Natural killer cell (primary cell): ENCODE measurements at regions not wholly inside any gene's neighbourhood (a gene's known extent, or its start where the extent isn't known, plus 50 kb on each side); places are given as distances from the start of the nearest gene placed in this dataset.

Experiments
- ATAC-seq, 3 donors: fragments of 150-1000 bp in 2 of 3; fragments of 200-7000 bp in 1 of 3; cut with Tn5 transposase; 1 replicate in 1 of 3; 2 replicates in 2 of 3; pipeline ENCODE4 v1.10.0; 2021; ENCODE audit warnings: mild to moderate bottlenecking in 2 of 3, moderate library complexity in 2 of 3
- DNase-seq, 2 donors: peaks; one replicate each; pipeline versions ENCODE4 v3.0.0 to v3.0.0-alpha.2; 2013 to 2021; ENCODE audit warnings: mixed read lengths in 1 of 2
- H3K27ac ChIP-seq: one replicate; pipeline ENCODE4 v1.5.1; 2013; ENCODE audit warnings: mild to moderate bottlenecking, low read length
- H3K27me3 ChIP-seq: one replicate; pipeline ENCODE4 v1.6.1; 2013; ENCODE audit warnings: low read length; ENCODE audit not compliant: control insufficient read depth, insufficient read depth
- H3K36me3 ChIP-seq: one replicate; pipeline ENCODE4 v1.6.1; 2013; ENCODE audit warnings: low read length; ENCODE audit not compliant: control insufficient read depth, insufficient read depth
- H3K4me1 ChIP-seq: one replicate; pipeline ENCODE4 v1.6.1; 2013; ENCODE audit warnings: low read length; ENCODE audit not compliant: control insufficient read depth, insufficient read depth
- H3K4me3 ChIP-seq: one replicate; pipeline ENCODE4 v1.5.1; 2013; ENCODE audit warnings: low read length
- H3K9me3 ChIP-seq: one replicate; pipeline ENCODE4 v1.6.1; 2013; ENCODE audit warnings: low read length; ENCODE audit not compliant: control insufficient read depth, insufficient read depth
- H3K27ac Mint-ChIP-seq, 2 donors: one replicate each; pipeline ENCODE4 v1.8.0; 2022; ENCODE audit warnings: mild to moderate bottlenecking in 2 of 2, mixed read lengths in 2 of 2, moderate library complexity in 1 of 2
- H3K27me3 Mint-ChIP-seq, 2 donors: one replicate each; pipeline ENCODE4 v1.8.0; 2022; ENCODE audit warnings: low read depth in 2 of 2, mixed read lengths in 2 of 2
- H3K36me3 Mint-ChIP-seq: one replicate; pipeline ENCODE4 v1.8.0; 2022; ENCODE audit warnings: mixed read lengths
- H3K4me1 Mint-ChIP-seq, 2 donors: one replicate each; pipeline ENCODE4 v1.8.0; 2022; ENCODE audit warnings: mixed read lengths in 2 of 2
- H3K4me3 Mint-ChIP-seq: one replicate; pipeline ENCODE4 v1.8.0; 2022; ENCODE audit warnings: mild to moderate bottlenecking, moderate library complexity, mixed read lengths
- H3K9me3 Mint-ChIP-seq, 2 donors: one replicate each; pipeline ENCODE4 v1.8.0; 2022; ENCODE audit warnings: mixed read lengths in 2 of 2
- CTCF ChIP-seq: fragments of 200-600 bp; IDR thresholded peaks from one replicate; pipeline ENCODE4 v1.8.0; 2022; ENCODE audit warnings: antibody characterized with exemption
- WGBS: methylation state at CpG from one replicate; pipeline ENCODE4 v1.1.7; 2013; ENCODE audit warnings: missing lambda C conversion rate; ENCODE audit not compliant: insufficient coverage; 5-methylcytosine and 5-hydroxymethylcytosine counted together
- intact Hi-C: fragments of 100-400 bp; cut with micrococcal nuclease; formaldehyde crosslinking; loops from one replicate; pipeline ENCODE4 v1.14.2; 2022

DNA sequence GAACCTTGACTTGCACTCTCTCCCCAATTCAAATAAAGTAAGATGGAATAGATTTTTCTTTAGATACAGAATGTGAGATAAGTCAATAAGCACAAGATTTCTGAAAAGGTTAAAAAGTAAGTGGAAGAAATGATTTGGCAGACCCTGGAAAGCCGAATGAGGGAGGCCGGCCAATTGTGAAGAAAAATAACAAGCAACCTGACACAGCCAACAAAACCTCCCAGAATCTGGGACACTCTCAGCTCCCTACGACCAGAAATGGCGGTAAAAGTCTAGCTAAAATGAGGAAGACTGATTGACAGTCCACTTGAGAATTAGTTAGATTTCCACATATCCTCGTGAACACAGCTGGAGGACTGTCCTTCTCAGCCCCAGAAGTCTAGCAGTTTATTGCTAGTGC is 85.4 kb downstream of the KLF12 start:
- Mint-ChIP-seq H3K27ac (peak overlapping the region; percentile 18 to 72), H3K9me3 (no peaks in the 10 kb centered on the region), H3K4me3 (no peak overlapping the region), H3K27me3 (no peaks in the 10 kb centered on the region), H3K4me1 (peaks cover 67 to 70% of the 10 kb centered on the region in 2 donors), H3K36me3 (no peaks in the 10 kb centered on the region)
- H3K4me3 ChIP-seq, result no peak overlapping the region
- no peak for ATAC-seq
- TF ChIP-seq CTCF, result no peak
- no peaks in the 10 kb centered on the region for H3K36me3 ChIP-seq
- H3K9me3 ChIP-seq, result no peaks in the 10 kb centered on the region
- H3K27me3 ChIP-seq, result no peaks in the 10 kb centered on the region
- H3K27ac ChIP-seq, result no peak overlapping the region
- H3K4me1 ChIP-seq, result peaks cover 7% of the 10 kb centered on the region
- WGBS, result 90% methylated on average over 5 of the region's 5 CpGs
- intact Hi-C loops, result no loop called here
- DNase-seq, result no peak

DNA sequence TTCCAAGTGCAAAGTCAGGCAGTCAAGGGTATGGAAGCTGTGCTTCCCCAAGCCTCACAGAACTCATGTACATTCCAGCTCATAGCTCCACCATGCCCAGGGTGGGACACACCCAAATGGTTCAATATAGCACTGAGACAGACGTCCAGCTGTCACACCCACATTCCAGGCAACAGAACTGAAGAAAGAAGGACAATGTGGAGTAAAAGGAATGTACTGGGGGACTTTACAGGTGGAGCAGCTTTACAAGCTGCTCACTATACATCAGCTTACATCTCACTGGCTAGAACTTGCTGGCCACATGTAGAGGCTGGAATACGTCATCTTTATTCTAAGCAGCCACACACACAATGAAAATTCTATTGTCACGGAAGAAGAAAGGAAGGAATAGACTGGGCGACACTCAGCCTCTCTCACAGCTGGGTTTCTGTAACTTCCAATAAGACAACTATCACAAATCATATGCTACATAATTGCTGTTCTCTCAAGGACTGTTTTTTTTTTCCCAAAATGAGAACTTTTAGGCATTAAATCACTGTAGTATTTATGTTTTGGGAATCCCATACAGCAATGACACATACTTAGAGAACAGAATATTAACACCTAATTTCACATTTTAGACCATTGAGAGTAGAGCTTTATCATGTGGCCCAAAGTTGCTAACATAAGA is 86.1 kb downstream of the KLF12 start:
- H3K4me1 ChIP-seq, result peaks cover 7% of the 10 kb centered on the region
- no peak for ATAC-seq
- 89% methylated on average over 3 of the region's 4 CpGs for WGBS
- no peak for TF ChIP-seq CTCF
- H3K36me3 Mint-ChIP-seq, result no peaks in the 10 kb centered on the region
- no peaks in the 10 kb centered on the region for H3K27me3 Mint-ChIP-seq
- no peak overlapping the region for H3K4me3 Mint-ChIP-seq
- H3K27me3 ChIP-seq, result no peaks in the 10 kb centered on the region
- peak overlapping the region; percentile 18 to 72 for H3K27ac Mint-ChIP-seq
- no peaks in the 10 kb centered on the region for H3K9me3 Mint-ChIP-seq
- no peaks in the 10 kb centered on the region for H3K9me3 ChIP-seq
- DNase-seq, result no peak
- H3K4me1 Mint-ChIP-seq, result peaks cover 67 to 70% of the 10 kb centered on the region in 2 donors
- intact Hi-C loops, result no loop called here
- no peaks in the 10 kb centered on the region for H3K36me3 ChIP-seq
- H3K27ac ChIP-seq, result no peak overlapping the region
- H3K4me3 ChIP-seq, result no peak overlapping the region

GRCh38 chr13:74046431-74046830 is 87.8 kb downstream of the KLF12 start:
- ATAC-seq (no peak), DNase-seq (no peak)
- Mint-ChIP-seq H3K27ac (no peak overlapping the region), H3K36me3 (no peaks in the 10 kb centered on the region), H3K4me3 (no peak overlapping the region), H3K9me3 (no peaks in the 10 kb centered on the region), H3K4me1 (peaks cover 69 to 72% of the 10 kb centered on the region in 2 donors), H3K27me3 (no peaks in the 10 kb centered on the region)
- Histone ChIP-seq H3K36me3 (no peaks in the 10 kb centered on the region), H3K4me1 (peaks cover 6% of the 10 kb centered on the region), H3K9me3 (no peaks in the 10 kb centered on the region), H3K27me3 (no peaks in the 10 kb centered on the region), H3K27ac (no peak overlapping the region), H3K4me3 (no peak overlapping the region)
- intact Hi-C loops, result no loop called here
- TF ChIP-seq CTCF, result no peak

DNA sequence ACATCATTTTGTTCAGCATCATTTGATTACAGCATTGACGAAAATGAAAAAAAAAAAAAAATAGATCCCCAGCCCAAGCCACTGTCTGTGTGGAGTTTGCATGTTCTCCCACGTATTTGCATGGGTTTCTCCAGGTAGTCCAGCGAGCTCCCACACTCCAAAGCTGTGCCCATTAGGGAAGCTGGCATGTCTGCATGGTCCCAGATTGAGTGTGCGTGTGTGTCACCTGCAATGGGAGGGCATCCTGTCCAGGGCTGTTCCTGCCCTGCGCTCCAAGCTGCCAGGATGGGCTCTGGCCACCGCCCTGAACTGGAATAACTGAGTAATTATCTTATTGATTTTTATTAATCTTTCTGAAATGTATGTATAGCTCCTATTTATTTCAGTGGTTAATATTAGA is 88.6 kb downstream of the KLF12 start:
- no peak overlapping the region for H3K4me3 Mint-ChIP-seq
- intact Hi-C loops, result no loop called here

More for the DNA sequence above, 88.6 kb downstream of the KLF12 start:
- no peak for TF ChIP-seq CTCF
- H3K27ac ChIP-seq, result no peak overlapping the region
- Mint-ChIP-seq H3K4me1 (peaks cover 69 to 72% of the 10 kb centered on the region in 2 donors), H3K36me3 (no peaks in the 10 kb centered on the region), H3K9me3 (no peaks in the 10 kb centered on the region), H3K27me3 (no peaks in the 10 kb centered on the region), H3K27ac (no peak overlapping the region)
- 93% methylated on average over 6 of the region's 6 CpGs for WGBS
- H3K27me3 ChIP-seq, result no peaks in the 10 kb centered on the region
- DNase-seq (no peak), ATAC-seq (no peak)
- peaks cover 3% of the 10 kb centered on the region for H3K4me1 ChIP-seq
- H3K4me3 ChIP-seq, result no peak overlapping the region
- no peaks in the 10 kb centered on the region for H3K9me3 ChIP-seq
- no peaks in the 10 kb centered on the region for H3K36me3 ChIP-seq
